Skeletal muscle cell (primary cell): ENCODE measurements at regions not wholly inside any gene's neighbourhood (a gene's known extent, or its start where the extent isn't known, plus 50 kb on each side); places are given as distances from the start of the nearest gene placed in this dataset.
"Not testable (repeated sequence)": the region's sequence is repeated elsewhere in the genome, so short reads cannot be mapped to it uniquely, and the experiment has no call there.

Source experiments
- DNase-seq: peaks from one replicate; pipeline ENCODE4 v3.0.0-alpha.2; 2010; ENCODE audit warnings: low read depth
- H3K4me3 ChIP-seq: 2 replicates; pipeline ENCODE4 v1.5.1; 2011; ENCODE audit warnings: low read depth, mild to moderate bottlenecking, control low read depth, low read length, moderate library complexity

DNA sequence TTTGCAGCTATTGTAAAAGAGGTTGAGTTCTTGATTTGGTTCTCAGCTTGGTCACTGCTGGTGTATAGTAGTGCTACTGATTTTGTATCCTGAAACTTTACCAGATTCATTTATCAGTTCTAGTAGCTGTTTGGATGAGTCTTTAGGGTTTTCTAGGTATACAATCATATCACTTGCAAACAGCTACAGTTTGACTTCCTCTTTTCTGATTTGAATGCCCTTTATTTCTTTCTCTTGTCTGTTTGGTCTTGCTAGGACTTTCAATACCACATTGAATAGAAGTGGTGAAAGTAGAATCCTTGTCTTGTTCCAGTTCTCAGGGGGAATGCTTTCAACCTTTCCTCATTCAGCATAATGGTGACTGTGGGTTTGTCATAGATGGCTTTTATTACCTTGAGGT lies 210.5 kb upstream of the DPP10 start:
- DNase-seq = no peak

DNA sequence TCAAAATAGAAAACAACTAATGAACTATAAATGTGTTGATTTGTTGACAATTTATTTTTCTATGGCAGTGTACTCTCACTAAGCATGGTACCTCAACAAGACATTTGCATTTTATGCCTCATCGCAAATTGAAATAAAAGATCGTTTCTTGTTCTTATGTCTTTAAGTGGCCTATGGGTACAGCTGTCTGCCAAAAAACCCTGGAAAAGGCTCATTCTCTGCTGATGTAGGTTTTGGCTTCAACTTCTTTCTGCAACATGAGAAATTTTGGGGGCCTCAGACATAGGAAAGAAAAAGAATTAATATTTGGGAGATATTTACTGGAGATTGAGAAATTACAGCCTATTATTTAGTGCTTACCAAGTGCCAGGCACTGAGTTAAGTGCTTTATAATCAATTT lies 205.1 kb upstream of the DPP10 start:
- no peak overlapping the region for H3K4me3 ChIP-seq
- no peak for DNase-seq

More for the DNA sequence above, 210.5 kb upstream of the DPP10 start:
- no peak overlapping the region for H3K4me3 ChIP-seq

DNA sequence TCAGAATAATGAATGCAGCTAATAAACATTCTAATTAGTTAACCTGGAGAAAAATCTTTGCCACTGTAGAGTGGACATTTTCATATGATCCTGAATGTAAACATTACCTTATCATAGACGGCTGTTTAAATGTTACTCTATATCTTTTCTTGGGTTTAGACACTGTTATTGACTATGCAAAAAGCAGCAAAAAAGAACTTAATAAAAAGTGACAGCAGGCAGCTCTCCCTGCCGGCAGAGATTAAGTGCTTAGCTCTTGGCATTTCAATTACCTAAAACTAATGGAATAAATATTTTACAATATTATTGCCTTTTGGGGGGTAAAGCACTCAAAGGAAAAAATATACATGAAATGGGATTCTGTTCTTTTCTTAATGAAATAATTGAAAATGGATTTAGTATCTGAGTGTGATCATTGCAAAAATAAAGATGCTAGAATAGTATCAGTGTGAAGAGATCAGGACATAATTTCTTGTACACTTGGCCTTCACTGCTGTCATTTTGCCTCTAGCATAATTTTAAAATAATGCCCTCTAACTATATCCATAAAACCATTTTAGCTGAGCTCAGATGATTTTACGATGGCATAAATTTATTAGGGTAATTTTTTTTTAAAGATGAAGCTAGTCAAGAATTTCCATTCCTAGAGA lies 203.4 kb upstream of the DPP10 start:
- no peak for DNase-seq
- no peak overlapping the region for H3K4me3 ChIP-seq

DNA sequence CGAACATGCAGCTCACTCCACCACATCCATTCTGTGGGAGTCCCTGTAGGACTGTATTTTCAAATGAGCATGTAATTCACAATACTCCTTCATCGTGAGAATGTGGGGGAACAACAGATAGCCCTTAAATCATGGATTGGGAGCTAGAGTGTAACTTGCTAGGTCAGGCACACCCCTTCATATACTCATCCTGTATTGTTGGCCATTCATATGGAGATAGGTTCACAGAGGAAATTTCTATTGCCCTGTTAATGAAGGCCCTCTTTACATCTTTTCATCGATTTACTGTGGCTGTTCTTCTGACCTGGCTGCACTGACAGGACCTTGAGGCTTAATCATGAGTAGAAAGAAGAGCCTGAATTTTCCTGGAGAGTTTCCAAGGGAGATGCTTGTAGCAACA lies 193.8 kb upstream of the DPP10 start:
- no peak overlapping the region for H3K4me3 ChIP-seq
- DNase-seq = no peak

DNA sequence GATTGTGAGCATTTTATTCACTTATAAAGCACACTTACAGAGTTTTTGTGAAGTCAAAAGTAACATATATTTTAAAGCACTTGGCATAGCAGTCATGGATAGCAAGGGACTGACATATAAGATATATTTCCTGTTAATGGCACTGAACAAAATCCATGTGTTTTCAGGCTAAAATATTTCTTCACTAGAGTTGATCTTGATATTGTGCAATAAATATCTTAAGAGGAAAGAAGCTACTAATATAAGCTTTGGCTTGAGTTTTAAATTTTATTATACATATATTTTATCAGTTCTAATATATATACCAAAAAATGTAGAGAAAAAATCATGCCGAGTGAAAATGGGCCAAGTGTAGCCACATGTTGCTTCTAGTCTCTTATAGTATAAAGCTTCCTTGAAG lies 189.7 kb upstream of the DPP10 start:
- no peak for DNase-seq
- no peak overlapping the region for H3K4me3 ChIP-seq

DNA sequence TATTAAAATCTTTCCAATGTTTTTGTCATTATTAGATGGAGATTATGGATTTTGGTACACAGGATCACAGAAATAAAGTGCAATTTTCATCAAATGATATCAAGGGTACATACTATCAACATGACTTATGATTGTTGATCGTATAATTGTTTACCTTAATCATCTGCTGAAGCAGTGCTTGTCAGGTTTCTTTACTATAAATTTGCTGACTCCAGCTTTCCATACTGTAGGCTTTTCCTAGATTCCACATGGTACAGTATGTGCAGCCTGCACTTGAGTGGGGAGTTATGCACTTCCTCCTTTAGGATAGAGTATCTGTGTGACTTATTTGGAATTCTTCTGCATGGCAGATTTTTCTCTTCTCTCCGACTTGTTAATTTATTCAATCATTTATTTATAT lies 187.6 kb upstream of the DPP10 start:
- H3K4me3 ChIP-seq = no peak overlapping the region
- no peak for DNase-seq

DNA sequence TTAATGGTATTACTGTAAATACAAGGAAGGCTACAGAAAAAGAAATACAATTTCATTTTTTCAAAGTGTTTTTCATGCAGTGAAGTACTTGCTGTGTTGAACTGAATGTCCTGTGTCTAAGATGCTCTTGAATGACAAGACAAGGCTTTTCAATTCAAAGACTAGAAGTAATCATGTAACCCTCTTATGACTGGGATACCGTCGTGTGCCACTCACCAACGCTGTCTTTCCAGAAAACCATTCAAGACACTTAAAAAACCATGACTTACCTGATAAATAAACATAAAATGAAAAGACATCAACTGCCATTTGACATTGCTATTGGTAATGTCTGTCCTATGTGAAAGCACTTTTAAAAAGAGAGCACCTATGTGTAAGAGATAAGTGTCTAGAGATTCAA lies 183.1 kb upstream of the DPP10 start:
- DNase-seq = no peak
- no peak overlapping the region for H3K4me3 ChIP-seq

DNA sequence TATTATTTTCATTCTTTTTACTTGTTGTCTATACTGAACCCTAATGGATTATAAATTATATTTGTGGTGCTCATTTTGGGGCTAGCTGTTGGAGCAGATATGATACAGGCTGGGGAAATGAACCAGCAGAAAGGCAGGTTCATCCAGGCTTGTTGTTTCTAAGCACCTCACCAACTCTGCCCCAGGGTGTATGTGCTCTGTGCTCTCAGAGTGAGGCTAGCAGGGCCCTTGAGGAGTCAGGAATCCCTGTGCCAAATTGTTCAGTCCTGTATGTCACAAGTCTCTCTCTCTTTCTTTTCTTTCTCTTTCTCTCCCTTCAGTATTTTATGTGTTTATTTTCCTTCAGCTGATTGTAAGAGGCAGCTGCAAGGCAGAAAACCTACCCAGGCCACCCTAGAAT lies 181.1 kb upstream of the DPP10 start:
- DNase-seq = no peak
- H3K4me3 ChIP-seq = no peak overlapping the region

DNA sequence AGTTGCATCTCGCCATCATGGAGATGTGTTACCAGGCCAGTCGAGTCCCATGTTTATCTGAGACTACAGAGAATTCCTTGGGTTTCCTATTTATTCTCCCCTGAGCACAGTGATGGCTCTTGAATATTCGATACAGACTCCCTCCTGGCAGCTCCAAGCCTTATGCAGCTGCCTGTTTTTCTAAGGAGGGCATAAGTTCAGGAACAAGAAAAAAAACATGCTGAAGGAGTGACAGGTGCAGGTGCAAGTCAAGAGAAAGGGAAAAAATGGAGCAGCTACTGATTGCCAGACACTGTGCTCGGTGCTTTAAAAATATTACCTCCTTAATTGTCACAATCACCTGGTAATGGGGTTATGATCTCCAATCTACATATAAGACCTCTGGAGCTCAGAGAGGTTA lies 177.2 kb upstream of the DPP10 start:
- DNase-seq = no peak
- no peak overlapping the region for H3K4me3 ChIP-seq

DNA sequence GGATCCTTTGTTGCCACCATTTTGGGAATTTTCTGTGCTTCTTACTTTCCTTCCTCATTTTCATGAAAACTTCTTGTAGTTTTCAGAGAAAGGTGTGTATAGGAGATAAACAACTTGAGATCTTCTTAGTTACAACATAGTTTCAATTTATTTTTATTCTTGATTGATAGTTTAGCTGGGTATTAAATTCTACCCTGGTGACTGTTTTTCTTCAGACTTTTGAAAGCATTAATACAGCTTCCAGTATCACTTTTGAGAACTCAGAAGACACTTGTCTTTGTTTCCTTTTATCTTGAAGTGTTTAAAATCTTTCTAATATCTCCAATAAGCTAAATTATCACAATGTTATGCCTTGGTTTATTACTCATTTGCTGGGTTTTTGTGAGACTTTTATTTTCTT lies 167.5 kb upstream of the DPP10 start:
- DNase-seq = no peak
- H3K4me3 ChIP-seq = no peak overlapping the region

DNA sequence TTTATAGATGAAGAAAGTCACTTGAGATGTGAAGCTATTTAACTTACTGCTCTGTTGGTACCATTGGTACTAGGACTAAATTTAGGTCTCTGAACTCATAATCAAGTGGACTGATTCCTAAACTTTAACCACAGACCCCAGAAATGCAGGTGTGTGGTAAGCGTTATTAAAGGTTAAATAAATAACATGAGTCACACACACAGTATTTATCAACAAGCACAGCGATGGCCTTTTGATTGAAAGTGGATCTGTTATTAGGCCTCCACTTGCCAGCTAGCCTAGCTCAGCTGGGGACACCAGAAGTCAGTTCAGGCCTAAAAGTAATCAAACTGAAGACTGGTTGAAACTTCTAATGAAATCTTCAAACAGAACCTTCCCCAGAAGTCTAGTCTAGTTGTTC lies 161.3 kb upstream of the DPP10 start:
- no peak overlapping the region for H3K4me3 ChIP-seq
- DNase-seq = no peak

DNA sequence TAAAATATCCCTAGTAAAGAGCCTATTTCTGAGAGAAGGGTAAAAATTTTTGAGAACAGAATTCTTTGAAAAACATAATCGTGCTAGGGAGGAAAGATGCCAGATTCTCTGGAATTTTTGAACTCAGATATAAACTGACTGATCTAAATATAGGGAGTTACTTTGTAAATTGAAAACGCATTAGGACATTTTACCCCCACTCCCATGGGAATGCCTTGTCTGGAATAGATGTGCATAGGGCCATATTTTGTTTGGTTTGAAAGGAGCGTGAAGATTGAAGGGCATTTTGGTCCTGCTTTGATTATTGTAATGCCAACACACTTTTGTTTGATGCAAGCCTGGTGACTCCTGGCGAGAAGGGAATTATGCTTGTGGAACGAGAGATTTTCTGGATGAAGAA lies 158.7 kb upstream of the DPP10 start:
- DNase-seq = no peak
- no peak overlapping the region for H3K4me3 ChIP-seq

DNA sequence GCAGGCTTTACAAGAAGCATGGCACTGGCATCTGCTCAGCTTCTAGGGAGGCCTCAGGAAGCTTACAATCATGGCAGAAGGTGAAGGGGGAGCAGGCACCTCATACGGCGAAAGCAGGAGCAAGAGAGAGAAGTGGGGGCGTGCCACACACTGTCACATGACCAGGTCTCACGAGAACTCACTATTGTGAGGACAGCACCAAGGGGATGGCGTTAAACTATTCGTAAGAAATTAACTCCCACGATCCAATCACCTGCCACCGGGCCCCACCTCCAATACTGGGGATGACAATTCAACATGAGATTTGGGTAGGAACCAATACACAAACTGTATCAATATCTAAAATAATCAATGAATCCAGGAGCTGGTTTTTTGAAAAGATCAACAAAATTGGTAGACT lies 156.0 kb upstream of the DPP10 start:
- no peak for DNase-seq
- H3K4me3 ChIP-seq = no peak overlapping the region

DNA sequence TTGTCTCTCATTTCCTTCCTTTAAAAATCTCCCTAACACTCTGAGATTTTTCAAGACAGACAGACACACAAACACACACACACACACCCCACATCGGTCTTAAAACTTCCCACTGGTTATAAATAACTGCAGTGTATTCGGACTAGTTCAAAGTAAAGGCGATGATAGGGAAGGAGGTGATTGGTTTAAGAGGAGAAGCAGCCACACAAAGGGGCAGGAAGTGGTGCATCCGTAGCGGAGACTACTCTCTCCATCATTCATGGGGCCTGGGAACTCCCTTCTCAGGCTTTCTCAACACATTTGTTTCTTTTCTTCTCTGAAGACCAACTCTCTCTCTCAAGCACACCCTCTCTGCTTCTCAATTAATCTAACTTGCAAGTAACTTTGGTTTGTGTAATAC lies 149.1 kb upstream of the DPP10 start:
- no peak overlapping the region for H3K4me3 ChIP-seq
- DNase-seq = no peak

DNA sequence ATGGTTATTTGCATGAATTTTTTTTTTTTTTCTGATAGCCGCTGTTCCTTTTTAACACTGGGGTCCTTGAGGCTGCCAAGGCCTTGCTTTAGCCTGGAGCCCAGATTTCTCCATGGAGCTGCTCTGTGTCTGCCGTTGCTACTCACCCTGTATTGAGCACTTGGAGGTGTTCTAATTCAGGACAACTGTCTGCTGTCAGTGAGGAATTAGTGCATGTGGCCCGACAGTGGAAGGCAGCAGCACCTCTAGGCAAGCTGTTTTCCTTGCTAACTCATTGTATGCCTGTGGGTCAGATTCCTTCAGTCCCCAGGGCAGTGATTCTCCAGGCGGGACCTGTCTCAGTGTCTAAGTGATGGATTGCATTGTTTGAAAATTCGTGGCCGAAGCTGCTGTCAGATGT lies 147.7 kb upstream of the DPP10 start:
- DNase-seq = no peak
- no peak overlapping the region for H3K4me3 ChIP-seq

DNA sequence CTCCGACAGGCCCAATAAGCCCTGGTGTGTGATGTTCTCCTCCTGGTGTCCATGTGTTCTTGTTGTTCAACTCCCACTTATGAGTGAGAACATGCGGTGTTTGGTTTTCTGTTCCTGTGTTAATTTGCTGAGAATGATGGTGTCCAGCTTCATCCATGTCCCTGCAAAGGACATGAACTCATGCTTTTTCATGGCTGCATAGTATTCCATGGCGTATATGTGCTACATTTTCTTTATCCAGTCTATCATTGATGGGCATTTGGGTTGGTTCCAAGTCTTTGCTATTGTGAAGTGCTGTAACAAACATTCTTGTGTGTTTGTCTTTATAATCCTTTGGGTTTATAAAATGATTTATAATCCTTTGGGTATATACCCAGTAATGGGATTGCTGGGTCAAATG lies 142.1 kb upstream of the DPP10 start:
- not testable (repeated sequence) for DNase-seq

DNA sequence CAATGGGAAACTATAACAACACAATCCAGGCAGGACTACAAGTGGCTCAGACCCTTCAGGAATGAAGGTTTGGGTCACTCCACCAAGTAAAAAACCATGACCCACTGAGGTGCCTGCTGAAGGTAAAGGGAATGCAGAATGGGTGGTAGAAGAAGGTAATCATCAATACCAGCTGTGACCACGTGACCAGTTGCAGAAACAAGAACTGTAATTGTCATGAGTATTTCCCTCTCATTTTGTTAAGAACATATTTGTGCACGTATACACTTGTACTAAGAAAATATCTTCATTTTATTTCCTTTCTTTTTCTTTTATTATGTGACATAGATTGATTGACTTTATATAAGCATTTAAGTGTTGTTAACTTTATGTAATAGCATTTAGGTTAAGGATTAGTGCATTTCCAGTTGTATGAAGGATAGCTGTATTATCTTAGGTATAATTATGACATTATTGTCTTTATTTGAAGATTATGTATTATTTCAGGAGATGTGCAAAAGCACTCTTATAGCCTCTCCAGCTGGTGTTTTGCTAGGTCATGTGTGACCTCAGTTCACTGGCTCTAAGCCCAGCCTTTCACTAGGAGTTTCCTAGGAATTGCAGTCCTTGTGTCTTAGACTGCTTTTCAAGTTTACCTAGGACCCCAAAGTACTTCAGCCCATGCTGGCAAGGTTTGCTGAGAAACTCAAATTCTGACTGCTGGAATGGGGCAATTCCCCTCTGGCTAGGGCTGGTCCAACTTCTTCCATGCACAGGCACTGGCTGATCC lies 125.7 kb upstream of the DPP10 start:
- DNase-seq = no peak
- no peak overlapping the region for H3K4me3 ChIP-seq

More for the DNA sequence above, 142.1 kb upstream of the DPP10 start:
- H3K4me3 ChIP-seq = not testable (repeated sequence)

DNA sequence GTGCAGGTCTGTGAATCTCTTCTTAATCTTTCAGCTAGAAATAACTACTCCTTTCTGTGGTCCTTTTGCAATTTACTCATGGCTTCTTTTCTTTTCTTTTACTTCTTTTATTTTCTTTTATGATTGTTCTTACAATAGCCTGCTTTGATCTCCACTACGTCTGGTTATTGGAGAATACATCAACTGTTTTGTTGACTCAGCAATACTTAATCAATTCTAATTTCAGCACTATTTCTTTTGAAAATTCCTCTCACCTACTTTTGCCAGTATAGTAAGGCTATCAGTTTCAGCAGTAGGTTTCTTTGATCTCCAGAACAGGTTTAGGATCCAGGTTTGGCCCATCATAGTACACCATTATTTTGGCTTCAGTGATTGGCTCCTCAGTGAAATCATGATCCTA lies 111.8 kb upstream of the DPP10 start:
- H3K4me3 ChIP-seq = no peak overlapping the region
- no peak for DNase-seq

DNA sequence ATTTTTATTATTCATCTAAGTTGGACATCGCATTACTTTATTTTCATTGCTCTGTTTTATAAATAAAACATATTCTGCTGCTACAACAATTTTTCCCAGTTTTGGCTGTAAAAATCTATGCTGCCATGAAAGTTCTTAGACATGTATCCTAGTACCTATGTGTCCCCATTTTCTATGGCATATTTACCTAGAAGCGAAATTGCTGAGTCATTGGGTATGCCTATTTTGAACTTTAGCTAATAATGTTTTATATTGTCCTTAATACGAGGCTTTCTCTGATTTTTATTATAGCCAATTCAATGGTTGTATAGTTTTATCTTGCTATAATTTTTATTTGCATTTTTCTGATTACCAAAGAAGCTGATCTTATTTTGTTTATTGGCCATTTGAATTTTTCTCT lies 110.5 kb upstream of the DPP10 start:
- no peak for DNase-seq

DNA sequence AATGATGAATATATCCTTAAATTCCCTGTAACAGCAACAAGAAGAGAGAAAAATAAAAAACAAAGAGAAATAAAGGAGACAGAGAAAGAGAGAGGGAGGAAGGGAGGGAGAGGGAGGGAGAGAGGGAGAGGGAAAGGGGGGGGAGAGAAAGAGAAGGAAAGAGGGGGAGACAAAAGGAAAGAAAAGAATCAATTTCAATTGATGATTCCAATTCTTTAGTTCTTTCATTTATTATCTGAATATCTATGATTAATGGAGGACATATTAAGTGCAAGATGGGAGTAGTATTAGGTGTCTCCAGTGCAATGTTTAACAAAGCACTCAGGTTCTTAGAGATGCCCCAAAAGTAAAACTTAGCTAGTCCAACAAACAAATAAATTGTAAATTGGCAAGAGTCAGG lies 97.2 kb upstream of the DPP10 start:
- no peak overlapping the region for H3K4me3 ChIP-seq
- DNase-seq = no peak

More for the DNA sequence above, 110.5 kb upstream of the DPP10 start:
- no peak overlapping the region for H3K4me3 ChIP-seq

DNA sequence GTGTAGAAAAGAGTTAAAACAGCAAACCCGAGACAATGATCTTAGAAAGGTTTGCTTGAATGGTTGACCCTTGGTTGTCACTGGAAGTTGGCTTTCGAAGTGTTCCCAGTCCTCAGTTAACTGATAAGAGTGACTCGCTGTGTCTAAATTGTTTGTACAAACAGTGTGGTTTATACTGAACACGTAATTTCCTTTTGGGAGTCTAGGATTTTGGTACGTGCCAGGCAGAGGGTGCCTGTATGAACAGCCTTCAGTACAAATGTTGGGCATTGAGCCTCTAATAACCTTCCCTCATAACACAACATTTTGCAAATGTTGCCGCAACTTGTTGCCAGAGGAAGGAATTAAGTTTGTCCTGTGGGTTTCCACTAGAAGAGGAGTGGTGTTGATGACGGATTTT lies 95.8 kb upstream of the DPP10 start:
- no peak for DNase-seq
- H3K4me3 ChIP-seq = no peak overlapping the region
